ENCODE measurements at regions not wholly inside any gene's neighbourhood (a gene's known extent, or its start where the extent isn't known, plus 50 kb on each side); places are given as distances from the start of the nearest gene placed in this dataset.

DNA sequence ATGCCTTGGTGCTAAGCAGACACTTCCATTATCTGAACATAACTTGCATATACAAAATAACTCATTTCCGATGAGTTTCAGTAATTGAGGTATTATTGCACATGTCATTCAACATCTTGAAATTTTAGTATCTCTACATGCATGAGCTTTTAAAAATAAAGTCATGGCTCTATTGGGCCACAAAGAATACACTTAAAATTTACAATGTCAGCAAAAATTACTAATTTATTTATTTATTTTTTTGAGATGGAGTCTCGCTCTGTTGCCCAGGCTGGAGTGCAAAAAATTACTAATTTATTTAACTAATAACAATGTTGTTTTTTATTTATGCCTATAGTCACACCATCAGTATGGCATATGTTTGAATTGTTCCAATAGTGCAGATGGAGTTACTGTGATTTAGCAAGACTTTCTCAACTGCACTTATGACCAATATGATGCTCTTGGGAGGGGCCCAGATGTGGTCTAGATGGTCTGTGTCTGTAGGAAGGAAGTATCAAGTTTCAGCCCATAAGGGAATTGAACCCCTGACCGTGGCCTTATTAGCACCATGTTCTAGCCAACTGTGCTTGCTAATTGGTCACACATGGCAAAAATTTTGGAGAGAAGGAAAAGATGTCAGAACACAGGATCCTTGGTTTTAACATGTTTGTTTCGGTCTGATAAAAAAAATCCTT lies 370.7 kb upstream of the TSHZ2 start:
- TF ChIP-seq POLR2A (IDR thresholded peaks at IDR 0.05) (no peak), EP300 (IDR thresholded peaks at IDR 0.05) (no peak), CTCF (IDR thresholded peaks at IDR 0.05) (no peak)

Measured in gastroesophageal sphincter (tissue), 3 donors.